SHP77 treated with DMSO at 0.1 percent for 48 hours (cell line): ENCODE measurements at regions not wholly inside any gene's neighbourhood (a gene's known extent, or its start where the extent isn't known, plus 50 kb on each side); places are given as distances from the start of the nearest gene placed in this dataset.
"Not testable (repeated sequence)": the region's sequence is repeated elsewhere in the genome, so short reads cannot be mapped to it uniquely, and the experiment has no call there.

Experiments
- DNase-seq: peaks from one replicate; lab custom pipeline; 2025; lab: John Stamatoyannopoulos, UW

DNA sequence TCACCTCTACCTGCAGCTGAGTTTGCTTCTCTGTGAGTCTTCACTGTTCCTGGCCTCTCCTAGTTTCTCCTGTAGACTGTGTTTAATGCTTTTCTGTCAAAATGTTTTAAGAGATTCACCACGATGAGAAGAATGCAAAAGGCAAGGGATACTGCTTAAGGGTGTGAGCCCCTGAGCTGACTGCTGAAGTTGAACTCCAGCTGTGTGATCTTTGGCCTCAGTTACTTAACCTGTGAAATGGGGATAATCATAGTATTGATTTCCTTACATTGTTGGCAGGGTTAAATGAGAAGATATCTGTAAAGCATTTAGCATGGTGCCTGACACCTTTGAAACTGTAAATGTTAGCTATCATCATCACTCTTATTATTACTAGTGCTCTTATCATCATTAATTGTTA, 230.2 kb upstream of the MYLIP start:
- no peak for DNase-seq

DNA sequence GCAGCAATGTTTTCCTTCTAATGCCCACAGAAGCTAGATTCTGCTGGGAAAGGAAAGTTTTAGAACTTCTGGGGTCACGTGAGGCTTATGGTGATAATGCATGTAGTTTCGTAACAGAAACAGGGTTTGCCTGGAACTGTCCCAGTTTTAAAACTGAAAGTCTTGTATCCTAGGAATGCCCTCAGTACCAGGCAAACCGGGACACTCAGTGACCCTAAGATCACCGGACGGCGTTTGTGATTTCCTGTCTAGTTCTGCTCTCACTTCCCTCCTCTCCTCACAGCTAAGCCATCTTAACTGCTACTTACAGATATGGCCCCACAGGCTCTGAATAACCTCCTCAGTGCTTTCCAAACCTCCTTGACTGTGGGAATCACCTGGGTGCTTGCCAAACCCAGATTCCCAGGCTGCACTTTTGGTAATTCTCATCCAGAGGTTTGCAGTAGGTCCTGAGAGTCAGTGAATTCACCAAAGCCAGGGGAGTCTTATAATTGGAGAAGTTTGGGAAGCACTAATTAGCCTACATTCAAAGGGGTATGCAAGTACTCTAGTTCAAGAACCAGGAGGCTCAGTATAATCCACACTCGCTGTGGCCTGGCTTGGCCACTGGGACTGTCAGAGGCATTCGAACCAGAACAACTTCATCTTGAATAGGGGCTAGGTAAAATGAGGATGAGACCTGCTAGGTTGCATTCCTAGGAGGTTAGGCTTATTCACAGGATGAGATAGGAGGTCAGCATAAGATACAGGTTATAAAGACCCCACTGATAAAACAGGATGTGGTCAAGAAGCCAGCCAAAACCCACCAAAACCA, 231.6 kb upstream of the MYLIP start:
- DNase-seq = no peak

DNA sequence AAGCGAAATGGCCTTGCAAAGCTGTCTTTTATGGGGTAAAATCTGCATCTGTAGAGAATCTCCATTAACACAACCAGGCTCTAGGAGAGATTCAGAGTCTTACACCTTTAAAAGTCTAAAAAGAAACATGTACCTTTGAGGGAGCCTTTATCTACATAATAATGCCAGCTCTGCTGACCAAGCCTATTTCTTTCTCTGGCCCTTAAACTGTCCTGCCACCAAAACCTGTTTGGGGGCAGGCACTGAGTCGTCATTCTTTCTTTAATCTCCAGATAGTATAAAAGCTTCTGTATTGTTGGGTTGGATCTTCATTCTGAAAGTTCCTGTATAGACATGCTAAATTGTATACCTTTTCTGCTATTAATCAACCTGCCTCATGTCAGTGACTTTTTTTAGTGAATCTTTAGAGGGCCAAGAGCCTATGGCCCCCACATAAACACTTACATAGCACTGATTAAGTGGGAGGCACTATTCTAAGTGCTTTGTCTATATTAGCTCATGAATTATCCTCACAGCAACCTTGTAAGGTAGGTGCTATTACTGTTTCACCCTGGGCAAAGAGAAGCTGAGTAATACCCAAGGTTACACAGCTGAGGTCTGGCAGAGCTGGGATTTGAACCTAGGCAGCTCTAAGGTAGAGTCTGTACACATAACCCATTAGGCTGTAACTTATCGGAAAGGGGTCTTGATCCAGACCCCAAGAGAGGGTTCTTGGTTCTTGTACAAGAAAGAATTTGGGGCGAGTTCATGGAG, 232.3 kb upstream of the DTNBP1 start:
- DNase-seq = no peak

DNA sequence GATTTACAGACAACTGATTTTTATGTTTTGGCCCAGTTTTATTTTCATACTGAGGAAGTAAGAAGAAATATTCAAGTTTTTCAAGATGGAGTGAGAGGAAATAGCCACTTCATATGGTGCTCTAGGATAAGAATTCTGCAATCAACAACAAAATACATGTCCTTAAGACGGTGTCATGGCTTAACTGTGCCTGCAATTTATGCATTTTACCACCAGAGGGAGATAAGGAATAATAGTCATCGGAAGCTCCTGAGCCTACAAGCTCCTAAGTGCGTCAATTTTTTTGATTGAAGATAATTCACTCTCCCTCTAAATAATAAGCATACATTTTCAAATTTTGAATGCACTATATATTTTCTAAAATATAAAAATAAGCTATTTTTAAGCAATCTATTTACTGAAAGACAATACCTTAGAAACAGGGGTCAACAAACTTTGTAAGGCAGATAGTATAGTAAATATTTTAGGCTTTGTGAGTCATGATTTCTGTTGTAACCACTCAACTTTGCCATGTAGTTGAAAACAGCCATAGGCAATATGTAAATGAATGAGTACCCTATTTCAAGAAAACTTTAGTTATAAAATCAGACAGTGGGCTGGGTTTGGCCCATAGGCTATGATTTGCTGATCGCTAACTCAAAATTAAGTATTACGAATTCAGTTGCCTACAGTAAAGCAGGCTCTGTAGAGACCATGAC, 230.9 kb upstream of the DTNBP1 start:
- no peak for DNase-seq

DNA sequence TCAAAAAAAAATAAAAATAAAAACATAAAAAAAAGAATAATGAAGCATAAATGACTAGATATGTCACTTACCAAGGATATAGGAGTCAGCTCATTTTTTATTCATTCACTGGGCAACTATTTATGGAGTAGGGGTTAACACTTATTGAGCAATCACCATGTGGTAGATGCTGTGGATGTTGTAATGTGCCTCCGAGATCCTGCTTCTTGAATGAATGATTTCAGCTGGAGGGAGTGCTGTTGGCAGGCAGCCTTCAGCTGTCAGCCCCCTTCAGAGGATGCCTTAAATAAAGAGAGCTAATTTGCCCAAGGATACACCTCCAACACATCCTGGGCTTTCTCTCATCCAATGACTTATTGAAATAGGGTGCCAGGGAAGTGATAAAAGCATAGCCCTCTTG, 229.5 kb upstream of the DTNBP1 start:
- DNase-seq = no peak

DNA sequence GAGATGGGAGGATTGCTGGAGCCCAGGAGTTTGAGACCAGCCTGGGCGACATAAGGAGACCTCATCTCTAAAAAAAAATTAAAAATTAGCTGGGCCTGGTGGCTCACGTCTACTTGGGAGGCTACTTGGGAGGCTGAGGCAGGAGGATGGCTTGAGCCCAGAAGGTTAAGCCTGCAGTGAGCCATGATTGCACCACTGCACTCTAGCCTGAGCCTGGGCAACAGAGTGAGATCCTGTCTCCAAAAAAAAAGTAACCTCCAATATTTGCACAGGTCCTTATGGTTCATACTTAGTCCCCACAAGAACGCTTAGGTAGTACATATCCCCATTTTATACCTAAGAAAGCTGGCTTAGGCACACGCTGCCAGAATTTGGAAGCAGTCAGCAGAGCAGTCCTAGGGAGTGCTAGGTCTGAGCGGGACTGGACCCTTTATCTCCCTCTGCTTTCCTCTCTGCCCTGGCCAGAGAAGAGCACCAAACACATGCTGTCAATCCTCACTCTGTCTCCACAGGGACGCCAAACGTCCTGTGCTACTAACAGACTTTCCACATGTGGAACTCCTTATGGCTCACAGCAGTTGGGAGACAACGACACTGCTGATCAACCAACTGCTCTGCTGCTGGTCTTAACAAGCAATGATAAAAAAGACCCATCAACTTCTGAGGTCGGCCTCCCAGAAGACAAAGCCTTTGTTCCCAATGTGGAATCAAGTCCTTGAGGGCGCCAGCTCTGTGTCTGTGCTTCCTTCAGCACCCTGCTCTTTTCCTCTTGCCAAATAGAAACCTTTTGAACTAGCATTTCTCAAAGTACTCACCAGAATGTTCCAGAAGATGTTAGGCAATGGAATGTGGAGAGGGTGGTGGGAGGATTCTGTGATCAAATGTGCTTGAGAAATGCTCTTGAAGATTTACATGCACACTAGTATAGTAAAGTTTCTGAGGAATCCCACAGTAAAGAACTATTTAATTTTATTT, 226.3 kb upstream of the DTNBP1 start:
- DNase-seq = no peak

DNA sequence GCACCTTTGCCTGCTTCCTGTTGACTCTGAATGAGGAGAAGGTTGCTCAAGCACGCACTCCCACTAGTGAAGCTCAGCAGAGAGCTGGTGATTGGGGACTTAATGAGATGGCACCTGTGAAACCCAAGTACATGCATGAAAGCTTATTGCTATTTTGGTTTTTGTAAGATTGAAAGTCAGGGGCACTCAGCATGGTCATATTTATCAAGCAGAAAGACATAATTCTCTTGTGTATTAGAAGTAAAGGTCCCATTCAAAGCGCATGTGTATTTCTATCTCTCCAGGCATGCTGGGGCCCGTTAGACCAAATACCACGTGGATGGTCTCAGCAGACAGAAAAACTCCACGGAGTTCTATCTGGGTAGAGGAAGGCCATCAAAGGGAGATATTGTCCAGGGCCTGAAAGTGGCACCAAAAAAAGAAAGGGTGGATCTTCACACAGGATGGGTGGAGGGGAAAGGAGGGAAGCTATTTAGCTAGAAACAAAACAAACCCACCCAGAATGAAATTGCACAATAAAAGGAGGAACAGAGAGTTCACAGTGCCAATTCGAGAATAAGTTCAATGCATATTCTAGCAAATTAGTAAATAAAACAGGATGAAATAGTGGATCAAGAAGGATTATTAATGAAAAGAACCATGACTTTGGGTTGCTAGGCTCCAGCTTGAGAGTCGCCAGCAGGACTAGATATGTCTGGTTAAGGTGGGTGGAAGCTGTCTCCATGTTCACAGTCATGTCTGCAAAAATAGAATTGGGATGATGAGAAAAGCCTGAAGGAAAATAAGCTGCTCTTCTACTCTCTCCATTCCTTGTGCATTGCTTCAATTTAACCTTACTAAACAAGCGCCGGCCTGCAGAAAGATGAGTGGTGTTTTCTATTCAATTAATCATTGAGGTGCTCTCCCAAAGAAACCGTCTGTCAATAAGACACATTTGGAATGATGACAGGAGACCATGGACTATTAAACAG, 224.9 kb upstream of the DTNBP1 start:
- no peak for DNase-seq

DNA sequence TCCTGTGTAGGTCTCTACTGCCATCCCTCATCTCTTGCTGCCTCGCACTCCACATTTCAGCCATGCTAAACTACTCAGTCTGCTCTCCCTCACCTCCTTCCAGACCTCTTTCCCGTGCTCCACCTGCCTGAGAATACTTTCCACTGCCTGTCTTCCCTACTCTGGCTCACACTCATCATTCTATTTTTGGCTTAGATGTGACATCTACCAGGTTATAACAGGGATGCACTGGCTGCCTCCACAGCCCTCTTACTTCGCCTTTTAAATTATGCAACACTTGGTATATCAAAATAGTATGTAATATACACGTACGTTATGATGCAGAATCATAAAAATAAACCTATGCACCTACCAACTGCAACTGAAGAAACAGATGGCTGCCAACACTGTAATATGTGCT, 222.8 kb upstream of the DTNBP1 start:
- no peak for DNase-seq

DNA sequence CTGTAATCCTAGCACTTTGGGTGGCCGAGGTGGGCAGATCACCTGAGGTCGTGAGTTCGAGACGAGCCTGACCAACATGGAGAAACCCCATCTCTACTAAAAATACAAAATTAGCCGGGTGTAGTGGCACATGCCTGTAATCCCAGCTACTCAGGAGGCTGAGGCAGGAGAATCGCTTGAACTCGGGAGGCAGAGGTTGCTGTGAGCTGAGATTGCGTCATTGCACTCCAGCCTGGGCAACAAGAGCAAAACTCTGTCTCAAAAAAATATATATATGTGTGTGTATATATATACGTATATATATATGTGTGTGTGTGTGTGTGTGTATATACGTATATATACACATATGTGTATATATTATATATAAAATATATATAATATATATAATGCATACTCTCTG, 220.8 kb upstream of the DTNBP1 start:
- not testable (repeated sequence) for DNase-seq

DNA sequence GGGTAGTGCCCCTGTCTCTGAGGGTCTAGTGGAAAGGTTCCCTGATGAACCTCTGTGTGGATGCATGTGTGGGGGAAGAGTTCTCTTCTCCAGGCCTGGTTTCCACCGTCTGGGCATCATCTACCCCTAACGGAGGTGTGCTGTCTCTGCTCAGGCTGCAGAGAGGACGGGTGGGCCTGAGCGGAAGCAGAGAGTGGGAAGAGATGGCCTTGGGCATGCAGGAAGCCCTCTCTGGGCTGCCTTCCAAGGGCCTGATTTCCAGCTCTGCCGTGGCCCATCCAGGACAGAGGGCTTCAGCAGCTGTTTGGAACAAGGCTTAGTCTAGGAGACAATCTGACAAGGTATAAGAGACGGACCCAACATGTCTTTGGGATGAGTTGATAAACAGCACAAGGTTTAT, 220.1 kb upstream of the DTNBP1 start:
- no peak for DNase-seq

DNA sequence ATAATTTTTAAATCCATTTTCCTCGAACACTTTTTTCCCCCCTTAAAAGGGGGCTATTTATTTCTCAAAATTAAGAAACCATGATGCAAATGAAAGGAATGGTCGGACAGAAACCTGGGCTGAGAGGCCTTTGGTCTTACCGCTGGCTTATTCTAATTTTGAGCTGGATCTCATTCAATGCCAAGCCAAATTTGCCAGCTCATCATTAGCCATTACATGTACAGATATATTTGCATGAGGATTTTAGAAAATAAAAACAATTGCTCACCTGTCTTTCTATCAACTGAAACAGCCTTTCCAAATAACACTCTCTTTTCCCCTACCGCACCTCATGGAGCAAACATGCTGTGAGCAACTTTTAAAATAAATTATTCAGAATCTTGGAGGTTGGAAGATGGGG, 219.5 kb upstream of the DTNBP1 start:
- DNase-seq = no peak

DNA sequence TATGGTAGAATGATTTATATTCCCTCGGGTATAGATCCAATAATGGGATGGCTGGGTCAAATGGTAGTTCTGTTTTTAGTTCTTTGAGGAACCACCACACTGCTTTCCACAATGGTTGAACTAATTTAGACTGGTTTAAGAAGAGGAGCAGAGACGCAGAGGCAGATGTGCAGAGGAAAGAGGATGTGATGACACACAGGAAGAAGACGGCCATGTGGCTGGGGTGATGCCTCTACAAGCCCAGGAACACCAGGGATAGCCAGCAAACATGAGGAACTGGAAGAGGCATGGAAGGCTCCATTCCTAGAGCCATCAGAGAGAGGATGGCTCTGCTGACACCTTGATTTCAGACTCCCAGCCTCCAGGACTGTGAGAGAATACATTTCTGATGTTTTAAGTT, 218.3 kb upstream of the DTNBP1 start:
- DNase-seq = no peak

DNA sequence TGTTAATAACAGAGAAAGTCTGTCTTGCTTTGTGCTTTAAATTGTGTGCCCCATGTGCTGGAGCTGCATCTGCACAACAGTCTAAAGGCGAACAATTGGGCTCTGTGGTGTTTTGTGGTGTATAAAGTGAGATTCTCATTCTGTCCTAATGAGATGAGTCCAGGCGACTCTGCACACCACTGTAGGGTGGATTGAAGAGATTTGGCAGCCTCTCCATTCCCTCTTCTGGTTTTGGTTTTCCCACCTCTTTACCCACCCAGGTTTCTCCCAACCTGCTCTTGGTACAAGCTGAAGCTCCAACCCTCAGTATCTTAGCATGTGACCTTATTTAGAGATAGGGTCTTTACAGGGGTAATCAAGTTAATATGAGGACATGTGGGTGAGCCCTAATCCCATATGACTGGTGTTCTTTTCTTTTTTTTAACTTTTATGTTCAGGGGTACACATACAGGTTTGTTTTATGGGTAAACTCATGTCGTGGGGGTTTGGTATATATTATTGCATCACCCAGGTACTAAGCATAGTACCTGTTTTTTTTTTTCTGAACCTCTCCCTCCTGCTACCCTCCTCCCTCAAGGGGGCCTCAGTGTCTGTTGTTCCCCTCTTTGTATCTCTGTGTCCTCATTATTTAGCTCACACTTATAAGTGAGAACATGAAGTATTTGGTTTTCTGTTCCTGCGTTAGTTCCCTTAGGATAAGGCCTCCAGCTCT, 217.6 kb upstream of the DTNBP1 start:
- DNase-seq = no peak

DNA sequence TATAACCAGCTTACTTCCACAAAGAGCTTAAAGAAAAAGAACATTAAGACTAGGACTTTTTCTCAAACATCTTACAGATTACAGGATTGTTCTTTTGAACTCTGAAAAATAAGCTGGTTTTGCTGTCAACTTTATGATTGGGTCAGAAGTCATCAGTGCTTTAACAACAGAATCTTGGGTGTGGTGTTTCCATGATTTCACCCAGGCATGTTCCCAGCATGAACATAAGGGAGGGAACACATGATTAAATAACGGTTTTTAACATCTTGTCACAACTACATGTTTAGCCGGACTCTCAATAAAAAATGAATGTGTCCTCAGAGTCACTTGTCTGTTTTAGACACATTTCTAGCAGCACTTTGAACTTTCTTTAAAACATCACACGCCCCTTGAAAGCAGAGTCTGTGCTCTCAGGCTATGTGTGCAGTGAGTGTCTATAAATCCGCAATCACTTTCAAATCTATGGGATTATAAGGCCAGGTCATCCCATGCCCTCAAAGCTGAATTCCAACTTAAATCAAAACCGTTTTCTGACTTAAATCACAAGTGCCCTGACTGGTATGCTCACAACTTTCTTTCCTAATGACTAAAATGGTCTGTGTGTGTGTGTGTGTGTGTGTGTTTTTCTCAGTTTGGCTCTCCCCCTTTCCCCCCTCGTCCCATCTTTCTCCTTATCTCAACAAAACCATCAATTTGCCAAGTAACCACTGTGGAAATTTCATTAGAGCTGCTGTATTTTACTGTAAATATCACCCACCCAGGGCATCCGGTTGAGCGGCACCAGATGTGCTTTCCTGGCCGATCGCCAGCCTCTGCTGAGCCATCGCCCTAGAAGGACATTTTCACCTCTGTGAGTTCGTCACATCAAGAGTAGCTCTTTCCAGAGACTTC, 216.8 kb upstream of the DTNBP1 start:
- peak; percentile 50 for DNase-seq

DNA sequence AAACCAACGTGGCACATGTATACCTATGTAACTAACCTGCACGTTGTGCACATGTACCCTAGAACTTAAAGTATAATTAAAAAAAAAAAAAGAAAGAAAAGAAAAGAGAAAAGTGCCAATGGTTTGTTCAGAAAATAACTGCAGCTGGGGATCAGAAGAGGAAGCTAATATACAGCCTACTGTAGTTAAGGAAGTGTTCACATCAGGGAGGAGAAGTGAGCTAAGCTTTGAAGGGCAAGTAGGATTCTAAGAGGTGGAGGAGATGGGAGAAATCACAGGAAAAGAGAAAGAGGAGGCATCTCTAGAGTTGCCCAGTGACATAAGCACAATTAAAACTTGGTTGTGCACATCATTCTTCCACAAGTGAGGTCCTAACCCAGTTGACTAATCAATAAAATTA, 214.4 kb upstream of the DTNBP1 start:
- DNase-seq = no peak

DNA sequence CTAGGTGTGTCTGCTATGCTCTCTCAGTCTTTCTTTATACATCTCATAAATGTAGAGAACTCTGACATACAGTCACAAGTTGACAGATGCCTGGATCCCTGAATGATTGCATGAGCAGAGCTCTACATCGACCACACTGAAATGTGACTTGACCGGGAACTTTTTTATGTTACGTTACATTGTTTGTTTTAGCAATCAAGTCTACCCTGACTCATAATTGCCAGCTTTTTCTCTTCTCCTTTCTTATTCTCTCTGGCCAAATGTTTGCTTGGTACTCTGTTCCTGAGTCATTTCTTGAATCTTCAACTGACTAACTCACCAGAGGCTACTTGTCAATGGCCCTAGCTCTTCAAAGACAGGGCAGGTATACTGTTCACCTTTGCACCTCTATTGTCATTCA, 213.6 kb upstream of the DTNBP1 start:
- DNase-seq = no peak

DNA sequence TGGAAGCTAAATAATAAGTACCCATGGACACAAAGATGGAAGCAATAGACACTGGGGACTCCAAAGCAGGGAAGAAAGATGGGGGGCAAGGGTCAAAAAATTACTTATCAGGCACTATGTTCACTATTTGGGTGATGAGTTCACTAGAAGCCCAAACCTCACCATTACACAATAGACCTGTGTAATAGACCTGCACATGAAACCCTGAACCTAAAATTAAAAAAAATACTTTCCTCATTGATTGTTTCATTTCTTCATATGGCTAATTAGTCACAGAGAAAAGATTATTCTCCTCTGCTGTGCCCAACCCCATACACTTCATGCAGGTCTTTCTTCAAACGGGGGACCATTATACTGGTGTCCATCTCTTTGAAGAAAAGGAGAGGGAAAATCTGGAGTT, 213.0 kb upstream of the DTNBP1 start:
- no peak for DNase-seq

DNA sequence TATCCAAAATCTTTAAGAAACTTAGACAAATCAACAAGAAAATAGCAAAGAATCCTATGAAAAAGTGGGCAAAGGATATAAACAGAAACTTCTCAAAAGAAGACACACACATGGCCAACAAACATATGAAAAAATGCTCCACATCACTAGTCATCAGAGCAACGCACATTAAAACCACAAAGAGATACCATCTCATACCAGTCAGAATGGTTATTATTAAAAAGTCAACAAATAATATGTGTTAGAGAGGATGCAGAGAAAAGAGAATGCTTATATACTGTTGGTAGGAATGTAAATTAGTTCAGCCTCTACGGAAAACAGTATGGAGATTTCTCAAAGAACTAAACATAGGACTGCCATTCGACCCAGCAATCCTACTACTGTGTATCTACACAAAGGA, 212.0 kb upstream of the DTNBP1 start:
- no peak for DNase-seq

DNA sequence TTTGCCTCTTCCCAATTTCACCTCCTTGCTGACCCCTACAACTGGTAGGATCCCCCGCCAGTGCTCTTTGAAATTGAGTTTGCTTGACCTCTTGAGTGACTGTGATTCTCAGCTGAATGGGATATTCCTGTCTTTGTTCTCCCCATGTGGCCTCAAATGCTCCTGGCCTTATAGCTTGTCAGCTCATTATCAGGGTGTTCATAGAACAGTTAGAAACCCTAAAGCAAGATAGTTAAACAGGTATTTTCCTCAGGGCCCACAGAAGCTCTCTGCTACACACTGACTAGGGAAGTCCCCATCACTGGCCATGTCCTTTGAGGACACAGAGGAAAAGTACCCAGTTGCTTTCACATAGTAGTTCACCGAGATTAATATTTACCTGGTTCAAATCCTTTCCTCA, 211.5 kb upstream of the DTNBP1 start:
- no peak for DNase-seq
